SIG-M5 treated with dmso at 0.1 percent for 504 hours (cell line): ENCODE measurements at regions not wholly inside any gene's neighbourhood (a gene's known extent, or its start where the extent isn't known, plus 50 kb on each side); places are given as distances from the start of the nearest gene placed in this dataset.
"Not testable (repeated sequence)": the region's sequence is repeated elsewhere in the genome, so short reads cannot be mapped to it uniquely, and the experiment has no call there.

Source experiments
- DNase-seq: peaks from one replicate; lab custom pipeline; 2025; ENCODE audit not compliant: unreplicated experiment; lab: John Stamatoyannopoulos, UW

DNA sequence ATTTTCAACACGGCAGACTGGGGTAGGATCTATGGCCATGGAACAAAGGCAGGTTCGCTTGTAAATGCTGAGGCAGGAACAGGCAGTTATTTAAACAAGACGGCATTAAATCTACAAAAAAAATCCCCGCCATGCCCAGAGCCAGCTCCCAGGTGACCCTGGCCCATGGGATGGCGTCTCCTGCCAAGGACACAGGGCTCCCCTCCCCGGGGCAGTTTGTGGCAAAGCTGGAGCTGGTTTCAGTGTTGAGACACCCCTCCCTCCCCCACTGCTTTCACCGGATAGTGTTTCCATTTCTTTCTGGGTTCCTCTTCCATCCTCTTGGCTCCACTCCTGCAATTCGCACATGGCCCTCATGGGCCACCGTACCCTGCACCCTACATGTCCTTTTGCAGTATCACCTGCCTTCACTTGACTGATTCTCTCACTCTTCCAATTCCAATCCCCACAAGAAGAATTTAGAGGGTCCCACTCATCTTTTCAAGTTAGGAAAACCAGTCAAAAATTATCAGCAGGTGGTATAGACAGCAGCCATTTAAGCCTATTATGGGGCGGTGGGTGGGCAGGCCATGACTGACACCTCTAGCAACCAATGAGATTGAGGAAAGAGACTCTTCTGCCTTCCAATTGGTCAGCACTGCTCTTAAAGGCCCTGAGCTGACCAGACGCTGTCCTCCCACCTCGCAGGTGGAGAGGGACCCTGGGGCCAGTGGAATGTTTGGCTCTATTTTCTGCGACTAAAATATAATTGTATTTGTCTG, 52.0 kb downstream of the OLIG1 start:
- DNase-seq: no peak

DNA sequence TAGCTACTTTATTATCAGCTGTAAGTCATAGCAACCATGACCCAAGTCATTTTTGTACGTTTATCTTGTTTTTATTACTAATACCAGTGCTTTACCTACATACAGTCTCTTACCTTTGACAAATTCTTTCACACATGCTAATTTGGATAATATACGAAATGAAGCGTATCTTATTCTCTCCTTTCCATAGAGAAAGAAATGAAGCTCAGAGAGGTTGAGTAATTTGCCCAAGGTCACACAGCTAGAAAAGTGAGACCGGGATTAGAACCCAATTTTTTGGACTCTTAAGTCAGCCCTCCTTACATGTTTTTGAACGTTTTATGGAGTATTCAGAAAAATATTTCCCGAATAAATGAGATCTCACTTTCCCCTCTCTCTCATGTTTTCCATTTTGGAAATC, 52.6 kb downstream of the OLIG1 start:
- DNase-seq: no peak

DNA sequence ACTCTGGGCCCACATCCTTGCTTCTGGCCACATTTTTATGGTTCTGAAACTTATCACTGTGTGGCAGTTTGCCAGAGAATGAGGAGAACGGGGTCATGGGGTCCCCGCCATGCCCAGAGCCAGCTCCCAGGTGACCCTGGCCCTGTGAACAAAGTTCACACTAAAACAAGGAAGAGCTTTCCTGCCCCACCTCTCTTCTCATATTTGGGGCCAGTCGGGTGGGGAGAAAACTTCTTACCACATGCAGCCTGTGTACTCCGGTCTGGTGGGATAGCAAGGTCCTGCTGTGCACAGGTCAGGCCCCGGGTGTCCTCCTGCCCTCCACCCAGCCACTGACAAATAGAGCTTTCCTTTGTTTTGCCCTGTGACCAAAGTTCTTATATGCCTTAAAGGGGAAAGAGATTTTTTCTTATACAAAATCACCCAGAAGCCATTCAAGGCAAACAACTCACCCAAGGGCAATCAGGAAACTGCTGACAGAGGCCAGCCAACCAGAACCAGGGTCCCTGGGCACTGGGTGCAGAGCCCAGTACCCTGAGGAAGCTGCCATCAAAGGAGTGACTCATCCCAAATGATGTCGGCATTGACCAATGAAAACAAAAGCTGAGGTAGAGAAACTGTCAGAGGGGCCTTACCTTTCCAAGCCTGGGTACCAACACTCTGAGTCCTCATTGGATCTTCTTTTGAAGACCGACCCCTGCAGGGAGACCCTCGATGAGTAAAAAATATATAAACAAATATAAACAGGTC, 53.6 kb downstream of the OLIG1 start:
- DNase-seq: no peak

- DNase-seq: no peak
Measured at GRCh38 chr21:33124889-33125288, 54.9 kb downstream of the OLIG1 start.

DNA sequence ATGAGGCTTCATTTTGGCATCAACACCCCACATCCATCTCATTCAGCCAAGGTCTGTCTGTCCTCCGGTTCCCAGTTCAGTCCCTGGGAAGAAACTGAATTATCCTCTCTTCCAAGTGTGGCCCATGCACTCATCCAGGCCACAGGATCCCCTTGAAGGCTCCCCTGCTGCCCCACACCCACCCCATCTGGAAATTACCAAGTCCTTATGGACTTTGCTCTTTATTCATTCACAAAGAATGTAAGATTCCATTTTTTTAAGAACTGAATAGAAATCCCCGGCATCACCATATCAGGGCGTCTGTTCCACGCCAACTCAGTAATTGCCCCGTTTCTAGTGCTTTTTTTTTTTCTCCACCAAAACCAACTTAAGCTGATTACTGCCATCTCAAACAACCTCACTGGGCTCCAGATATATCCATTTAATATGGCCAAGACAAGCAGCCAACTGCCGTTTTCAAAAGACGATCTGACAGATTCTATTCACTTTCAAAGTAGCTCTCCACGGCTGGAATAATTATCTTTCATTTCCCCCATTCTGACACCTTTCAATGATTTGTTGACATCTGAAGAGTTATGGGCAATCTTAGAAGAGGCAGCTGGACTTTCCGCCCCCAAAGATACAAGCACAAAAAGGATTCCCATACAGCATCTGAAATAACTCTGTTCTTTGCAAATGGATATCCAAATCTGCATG, 55.9 kb downstream of the OLIG1 start:
- DNase-seq: no peak

GRCh38 chr21:33126569-33126968, 56.6 kb downstream of the OLIG1 start:
- no peak for DNase-seq

DNA sequence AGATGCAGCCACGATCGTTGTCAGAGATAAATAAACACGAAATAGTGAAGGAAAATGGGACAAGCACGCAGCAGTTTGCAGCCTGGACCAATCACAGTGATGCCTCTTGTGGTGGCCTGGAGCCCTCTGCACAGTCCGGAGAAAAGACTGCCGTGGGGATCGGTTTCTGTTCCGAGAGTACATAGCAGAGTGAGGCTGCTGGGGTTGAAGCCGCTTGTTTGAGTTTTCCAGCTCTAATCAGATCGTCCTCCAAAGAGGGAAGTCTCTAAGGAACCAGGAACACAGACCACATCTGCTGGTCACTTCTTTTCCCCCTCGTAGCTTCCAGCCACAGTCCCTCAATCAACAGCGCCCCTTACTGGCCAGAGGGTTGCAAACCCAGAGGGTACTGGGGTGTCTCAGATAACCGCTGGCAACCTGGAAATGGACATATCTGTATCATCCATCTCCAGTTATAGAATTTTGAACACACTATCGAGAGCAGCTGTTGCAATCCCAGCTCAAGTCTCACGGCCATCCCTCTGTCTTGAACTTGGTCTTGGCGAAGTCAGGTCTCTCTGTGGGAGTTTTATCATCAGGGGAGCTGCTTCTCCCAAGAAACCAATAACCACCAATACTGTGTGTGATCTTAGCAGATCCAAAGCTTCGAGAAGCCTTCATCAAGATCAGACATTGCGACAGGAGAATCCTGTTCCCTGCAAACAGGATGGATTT, 57.4 kb downstream of the OLIG1 start:
- DNase-seq: peak; percentile 63

DNA sequence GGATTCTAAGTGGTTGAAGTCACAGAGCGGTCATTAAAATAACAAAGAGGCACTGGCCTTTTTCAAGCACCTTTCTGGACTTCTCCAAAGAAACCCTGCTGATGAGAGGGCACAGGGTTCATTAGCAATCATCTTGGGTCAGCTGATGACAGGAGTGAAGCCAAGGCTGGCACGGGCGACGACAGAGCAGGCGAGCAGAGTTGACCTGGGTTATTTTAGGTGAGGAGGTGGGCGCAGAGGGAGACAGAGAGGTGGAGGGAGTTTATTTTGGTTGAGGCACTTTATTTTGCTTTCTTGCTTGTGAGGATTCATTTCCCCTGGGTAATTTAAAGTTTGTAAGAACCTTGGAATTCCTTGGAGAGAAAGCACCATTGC, 57.9 kb downstream of the OLIG1 start:
- no peak for DNase-seq

- DNase-seq: peak; percentile 40
Measured at GRCh38 chr21:33128538-33128937, 58.6 kb downstream of the OLIG1 start.

- DNase-seq: no peak
Measured at GRCh38 chr21:33132054-33132453, 62.1 kb downstream of the OLIG1 start.

DNA sequence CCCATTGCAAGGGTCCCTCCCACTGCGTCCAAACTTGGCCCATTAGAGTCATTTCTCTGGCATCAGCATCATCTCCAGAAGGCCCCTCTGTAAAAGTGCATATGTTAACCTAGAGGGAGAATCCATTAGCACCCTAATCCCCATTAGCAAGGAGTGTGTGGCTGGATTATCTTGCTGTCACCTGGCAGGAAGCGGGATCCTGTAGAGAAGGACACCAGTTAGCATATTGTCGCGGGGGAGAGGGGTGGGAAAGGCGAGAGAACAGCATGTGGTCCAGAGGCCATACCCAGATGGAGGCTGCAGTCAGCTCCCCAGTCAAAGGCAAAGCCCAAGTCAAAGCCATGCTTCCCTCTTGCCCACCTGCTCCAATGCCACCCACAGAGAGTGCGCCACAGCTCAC, 64.0 kb downstream of the OLIG1 start:
- no peak for DNase-seq

DNA sequence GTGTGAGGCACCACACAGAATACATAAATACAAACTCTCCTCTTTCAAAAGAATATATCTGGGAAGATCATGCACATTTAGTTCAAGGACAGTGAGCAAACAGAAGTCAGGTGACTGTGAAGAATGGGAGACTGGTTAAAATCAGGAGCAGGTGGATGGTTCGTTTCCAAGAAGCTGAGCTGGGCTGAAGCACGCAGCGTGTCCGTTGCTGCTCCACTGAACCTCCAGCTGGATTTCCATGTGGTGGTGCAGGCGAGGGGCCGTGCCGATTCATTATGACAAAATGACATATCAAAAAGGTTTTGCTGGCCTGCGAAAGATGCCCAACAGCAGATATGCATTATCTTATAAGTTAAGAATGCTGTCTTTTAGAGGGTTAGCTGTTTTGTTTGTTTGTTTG, 66.0 kb downstream of the OLIG1 start:
- no peak for DNase-seq

GRCh38 chr21:33136847-33137502, 67.0 kb downstream of the OLIG1 start:
- no peak for DNase-seq

GRCh38 chr21:33139084-33139483, 69.1 kb downstream of the OLIG1 start:
- DNase-seq: no peak

DNA sequence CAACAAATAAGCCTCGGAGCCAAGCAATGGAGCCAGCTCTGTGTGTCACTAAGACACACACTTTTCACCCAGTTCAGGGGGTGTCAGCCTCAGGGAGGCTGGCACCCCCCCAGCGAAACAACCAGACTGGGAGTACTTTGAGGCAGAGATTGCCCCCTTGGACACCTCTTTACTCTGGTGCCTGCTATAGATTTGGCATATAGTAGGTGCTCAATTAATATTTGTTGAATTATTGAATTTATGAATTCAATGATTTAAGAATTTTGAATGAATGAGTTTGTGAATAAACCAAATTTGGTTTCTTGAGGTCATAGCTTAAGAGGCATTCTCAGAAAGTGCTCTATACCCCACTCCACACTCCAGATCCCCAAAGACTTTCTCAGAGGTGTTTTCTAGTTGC, 70.3 kb downstream of the OLIG1 start:
- DNase-seq: no peak

- DNase-seq: no peak
Measured at GRCh38 chr21:33146467-33146866, 76.5 kb downstream of the OLIG1 start.

DNA sequence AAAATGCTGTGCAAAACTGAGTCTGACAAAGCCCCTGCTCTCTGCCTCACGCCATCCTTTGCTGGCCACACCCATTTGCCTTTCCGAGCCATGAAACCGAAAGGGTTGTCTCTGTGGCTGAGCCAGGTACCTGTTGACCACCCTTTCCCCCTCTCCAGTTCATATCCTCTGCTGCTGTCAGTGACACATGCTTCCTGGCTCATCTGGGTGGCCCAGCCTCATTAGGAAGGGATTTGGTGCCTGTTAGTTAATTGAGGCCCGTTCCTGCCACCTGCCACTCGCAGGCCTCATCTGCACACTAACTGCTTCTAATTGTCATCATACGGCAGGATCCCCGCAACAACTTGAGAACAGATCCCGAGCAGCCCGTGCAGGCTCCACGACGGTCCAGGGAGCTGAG, 79.2 kb downstream of the OLIG1 start:
- DNase-seq: no peak

- DNase-seq: not testable (repeated sequence)
Measured at GRCh38 chr21:33150968-33151367, 78.8 kb upstream of the IFNAR2 start.

- DNase-seq: no peak
Measured at GRCh38 chr21:33151941-33152731, 77.6 kb upstream of the IFNAR2 start.

DNA sequence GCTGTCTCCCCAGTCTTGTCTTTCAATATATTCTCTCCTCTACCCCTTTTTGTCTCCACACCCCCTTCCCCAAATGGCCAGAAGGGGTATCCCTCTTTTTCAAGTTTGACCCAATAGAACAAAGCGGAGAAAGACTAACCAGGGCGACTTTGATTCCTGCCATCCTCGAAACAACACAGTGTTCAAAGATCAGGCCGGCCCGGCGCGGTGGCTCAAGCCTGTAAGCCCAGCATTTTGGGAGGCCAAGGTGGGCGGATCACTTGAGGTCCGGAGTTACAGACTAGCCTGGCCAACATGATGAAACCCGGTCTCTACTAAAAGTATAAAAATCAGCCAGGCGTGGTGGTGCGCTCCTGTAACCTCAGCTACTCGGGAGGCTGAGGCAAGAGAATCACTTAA, 77.0 kb upstream of the IFNAR2 start:
- no peak for DNase-seq
